Activated CD8-positive, alpha-beta T cell treated with anti-CD3 and anti-CD28 coated beads for 36 hours (primary cell): ENCODE measurements at regions not wholly inside any gene's neighbourhood (a gene's known extent, or its start where the extent isn't known, plus 50 kb on each side); places are given as distances from the start of the nearest gene placed in this dataset.

Experiments
- ATAC-seq: fragments of 200-7000 bp; cut with Tn5 transposase; one replicate; pipeline ENCODE4 v1.10.0; 2021; ENCODE audit warnings: mild to moderate bottlenecking, moderate library complexity
- CTCF ChIA-PET: fragments of 350-600 bp; sonication (Branson Sonifier 250); formaldehyde crosslinking; loops from one replicate; lab custom pipeline; 2021; ENCODE audit warnings: antibody characterized with exemption; lab: Charles Lee
- POLR2A ChIA-PET: fragments of 350-600 bp; sonication (Branson Sonifier 250); formaldehyde crosslinking; loops from one replicate; lab custom pipeline; 2021; ENCODE audit warnings: antibody characterized with exemption; lab: Charles Lee
- DNase-seq: peaks from one replicate; pipeline ENCODE4 v3.0.0-alpha.2; 2020
- H3K27ac Mint-ChIP-seq: one replicate; pipeline ENCODE4 v1.8.0; 2021; ENCODE audit warnings: mild to moderate bottlenecking, mixed read lengths
- H3K27me3 Mint-ChIP-seq: one replicate; pipeline ENCODE4 v1.8.0; 2021; ENCODE audit warnings: mixed read lengths
- H3K36me3 Mint-ChIP-seq: one replicate; pipeline ENCODE4 v1.8.0; 2021; ENCODE audit warnings: low read depth, mixed read lengths
- H3K4me1 Mint-ChIP-seq: one replicate; pipeline ENCODE4 v1.8.0; 2021; ENCODE audit warnings: low read depth, mixed read lengths
- H3K4me3 Mint-ChIP-seq: one replicate; pipeline ENCODE4 v1.8.0; 2021; ENCODE audit warnings: mild to moderate bottlenecking, moderate library complexity, mixed read lengths
- H3K9me3 Mint-ChIP-seq: one replicate; pipeline ENCODE4 v1.8.0; 2021; ENCODE audit warnings: mixed read lengths
- CTCF ChIP-seq: fragments of 200-600 bp; IDR thresholded peaks from one replicate; pipeline ENCODE4 v1.8.0; 2022; ENCODE audit warnings: antibody characterized with exemption, mild to moderate bottlenecking
- intact Hi-C: fragments of 100-400 bp; cut with micrococcal nuclease; formaldehyde crosslinking; loops from one replicate; pipeline ENCODE4 v1.10.0; 2022

- Mint-ChIP-seq H3K36me3 (no peaks in the 10 kb centered on the region), H3K27me3 (peaks cover 15% of the 10 kb centered on the region), H3K27ac (no peak overlapping the region), H3K9me3 (no peaks in the 10 kb centered on the region), H3K4me1 (no peaks in the 10 kb centered on the region), H3K4me3 (no peak overlapping the region)
- POLR2A ChIA-PET: no interaction called here
- no peak for DNase-seq
- TF ChIP-seq CTCF: no peak
- intact Hi-C loops: no loop called here
- no peak for ATAC-seq
- CTCF ChIA-PET: no interaction called here
These were observed 274.1 kb upstream of the TMEM161B start for GRCh38 chr5:88542786-88543185.

GRCh38 chr5:88540471-88541115 is 271.9 kb upstream of the TMEM161B start:
- intact Hi-C loops: no loop called here
- TF ChIP-seq CTCF: no peak
- H3K9me3 Mint-ChIP-seq: no peaks in the 10 kb centered on the region
- no peak for DNase-seq
- CTCF ChIA-PET: no interaction called here
- no peaks in the 10 kb centered on the region for H3K36me3 Mint-ChIP-seq
- ATAC-seq: no peak
- no peak overlapping the region for H3K4me3 Mint-ChIP-seq
- no peak overlapping the region for H3K27ac Mint-ChIP-seq
- POLR2A ChIA-PET: interaction anchor here (0.8 kb wide), 1 partner anchor 260 kb away, joined by 3 read pairs; no protein-coding TSS in a partner anchor
- peaks cover 21% of the 10 kb centered on the region for H3K27me3 Mint-ChIP-seq
- no peaks in the 10 kb centered on the region for H3K4me1 Mint-ChIP-seq

- Mint-ChIP-seq H3K36me3 (no peaks in the 10 kb centered on the region), H3K4me1 (no peaks in the 10 kb centered on the region), H3K27me3 (peaks cover 19% of the 10 kb centered on the region), H3K27ac (no peak overlapping the region), H3K9me3 (no peaks in the 10 kb centered on the region), H3K4me3 (no peak overlapping the region)
- POLR2A ChIA-PET: no interaction called here
- TF ChIP-seq CTCF: no peak
- CTCF ChIA-PET: interaction anchor here (1.1 kb wide), 1 partner anchor 11 kb away, joined by 3 read pairs; no protein-coding TSS in a partner anchor
- ATAC-seq (no peak), DNase-seq (no peak)
- intact Hi-C loops: no loop called here
These were observed 271.2 kb upstream of the TMEM161B start for GRCh38 chr5:88539693-88540365.

- TF ChIP-seq CTCF: no peak
- no peak for ATAC-seq
- H3K4me1 Mint-ChIP-seq: no peaks in the 10 kb centered on the region
- H3K27ac Mint-ChIP-seq: no peak overlapping the region
- no peaks in the 10 kb centered on the region for H3K36me3 Mint-ChIP-seq
- no peak for DNase-seq
- H3K4me3 Mint-ChIP-seq: no peak overlapping the region
- peaks cover 13% of the 10 kb centered on the region for H3K27me3 Mint-ChIP-seq
- ChIA-PET POLR2A (no interaction called here), CTCF (interaction anchor here (1.1 kb wide), 1 partner anchor 10 kb away, joined by 3 read pairs; no protein-coding TSS in a partner anchor)
- H3K9me3 Mint-ChIP-seq: no peaks in the 10 kb centered on the region
- intact Hi-C loops: no loop called here
These were observed 270.4 kb upstream of the TMEM161B start for GRCh38 chr5:88539026-88539425.

GRCh38 chr5:88536146-88536545 is 267.5 kb upstream of the TMEM161B start:
- ChIA-PET POLR2A (no interaction called here), CTCF (no interaction called here)
- Mint-ChIP-seq H3K36me3 (no peaks in the 10 kb centered on the region), H3K9me3 (peaks cover 5% of the 10 kb centered on the region), H3K4me1 (no peaks in the 10 kb centered on the region), H3K4me3 (no peak overlapping the region), H3K27me3 (peaks cover 14% of the 10 kb centered on the region), H3K27ac (no peak overlapping the region)
- intact Hi-C loops: no loop called here
- DNase-seq (no peak), ATAC-seq (no peak)
- no peak for TF ChIP-seq CTCF
